ENCODE measurements at regions not wholly inside any gene's neighbourhood (a gene's known extent, or its start where the extent isn't known, plus 50 kb on each side); places are given as distances from the start of the nearest gene placed in this dataset.

GRCh38 chr2:138243372-138243771 is 258.2 kb upstream of the SPOPL start:
- BruUV-seq (replicated peaks) = no TSS peak
- Histone ChIP-seq H3K79me2 (ENCODE audit: control insufficient read depth, insufficient read depth, low read length) (no peaks in the 10 kb centered on the region), H4K20me1 (replicated peaks; ENCODE audit: control insufficient read depth, extremely low read depth, insufficient read depth, low read length) (no peaks in the 10 kb centered on the region), H3K36me3 (ENCODE audit: control insufficient read depth in 2 of 2, extremely low read depth in 1 of 2, insufficient read depth in 2 of 2, low read length in 2 of 2) (no peaks in the 10 kb centered on the region), H3K4me2 (ENCODE audit: insufficient read depth, low read length) (no peak overlapping the region), H2AFZ (ENCODE audit: low read depth, low read length) (no peak overlapping the region), H3K27me3 (ENCODE audit: control insufficient read depth in 2 of 2, insufficient read depth in 2 of 2, low read length in 2 of 2) (no peaks in the 10 kb centered on the region), H3K4me3 (replicated peaks in 1 of 3; ENCODE audit: insufficient read depth in 1 of 3, low read depth in 1 of 3, low read length in 3 of 3) (no peak overlapping the region), H3K9me3 (replicated peaks; ENCODE audit: control insufficient read depth, insufficient read depth, low read length) (no peaks in the 10 kb centered on the region), H3K27ac (ENCODE audit: insufficient read depth, low read depth, low read length) (no peak overlapping the region), H3K9me1 (replicated peaks; ENCODE audit: control insufficient read depth, extremely low read depth, insufficient read depth, low read length) (no peaks in the 10 kb centered on the region), H3K4me1 (ENCODE audit: control insufficient read depth, extremely low read depth, insufficient read depth, low read length) (no peaks in the 10 kb centered on the region), H3K9ac (replicated peaks; ENCODE audit: extremely low read depth, insufficient read depth, low read length) (no peak overlapping the region)
- ChIA-PET CTCF (no interaction called here), POLR2A (no interaction called here)
- intact Hi-C loops (cut with micrococcal nuclease) = no loop called here
- no peak for DNase-seq (ENCODE audit: low read depth, low spot score)
- TF ChIP-seq EZH2 (IDR thresholded peaks at IDR 0.05; ENCODE audit: borderline replicate concordance, low read depth, low read length, severe bottlenecking) (no peak), POLR2AphosphoS5 (IDR thresholded peaks at IDR 0.05; ENCODE audit: insufficient read depth, low read depth, low read length) (no peak), POLR2A (IDR thresholded peaks at IDR 0.05; ENCODE audit: low read depth, low read length) (no peak), CTCF (IDR thresholded peaks at IDR 0.05; ENCODE audit: extremely low read depth in 1 of 2, insufficient read depth in 1 of 2, low read depth in 1 of 2, low read length in 2 of 2) (no peak), GATA2 (IDR thresholded peaks at IDR 0.05; ENCODE audit: insufficient read depth, insufficient read length, low read depth, low read length) (no peak), JUN (IDR thresholded peaks at IDR 0.05; ENCODE audit: borderline replicate concordance, insufficient read depth, insufficient read length, low read depth) (no peak), MYC (IDR thresholded peaks at IDR 0.05; ENCODE audit: low read depth, low read length) (no peak), MAX (IDR thresholded peaks at IDR 0.05; ENCODE audit: insufficient read depth, insufficient read length) (no peak), FOS (IDR thresholded peaks at IDR 0.05; ENCODE audit: borderline replicate concordance, insufficient read depth, low read length) (no peak)
- dilution Hi-C loops (cut with MboI; ENCODE audit: extremely low pct_ligation_motif_present, low sequenced_read_pairs) = no loop called here
- FAIRE-seq = no peak

Measured in endothelial cell of umbilical vein (primary cell).